Astrocyte of the spinal cord (primary cell): ENCODE measurements at regions not wholly inside any gene's neighbourhood (a gene's known extent, or its start where the extent isn't known, plus 50 kb on each side); places are given as distances from the start of the nearest gene placed in this dataset.

ENCODE experiments used
- DNase-seq: peaks from one replicate; pipeline ENCODE4 v3.0.0; 2011; ENCODE audit warnings: low read depth, low spot score
- H3K4me3 ChIP-seq: 2 replicates; pipeline ENCODE4 v1.5.1; 2011; ENCODE audit warnings: low read depth, mild to moderate bottlenecking, low read length, moderate library complexity
- in situ Hi-C: cut with HindIII; loops from 2 replicates; pipeline ENCODE4 v1.10.0; 2017; ENCODE audit warnings: low sequenced_read_pairs
- TF ChIP-seq, protein P1 (sequence below): IDR thresholded peaks from 2 replicates; pipeline ENCODE4 v1.5.1; 2012; ENCODE audit warnings: low read depth, mild to moderate bottlenecking, low read length, inconsistent platforms

DNA sequence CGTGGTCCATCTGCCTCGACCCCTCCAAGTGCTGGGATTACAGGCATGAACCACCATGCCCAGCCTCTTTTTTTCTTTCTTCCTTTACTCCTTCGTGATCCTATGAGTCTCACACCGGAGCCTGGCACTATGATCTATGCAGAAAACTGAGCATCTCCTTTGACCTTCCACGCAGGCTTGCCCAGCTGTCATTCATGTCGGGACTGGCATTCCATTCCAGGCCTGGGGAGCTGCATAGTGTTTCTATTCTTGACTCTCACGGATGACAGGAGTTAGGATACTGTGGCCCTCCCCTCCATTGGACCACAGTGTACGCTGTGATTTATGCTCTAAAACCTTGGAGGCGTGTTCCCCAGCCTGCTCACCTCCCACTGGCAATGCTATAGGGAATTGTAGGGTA, 611.8 kb downstream of the BRD1 start:
- H3K4me3 ChIP-seq, result no peak overlapping the region
- DNase-seq, result no peak
- TF ChIP-seq, protein P1, sequence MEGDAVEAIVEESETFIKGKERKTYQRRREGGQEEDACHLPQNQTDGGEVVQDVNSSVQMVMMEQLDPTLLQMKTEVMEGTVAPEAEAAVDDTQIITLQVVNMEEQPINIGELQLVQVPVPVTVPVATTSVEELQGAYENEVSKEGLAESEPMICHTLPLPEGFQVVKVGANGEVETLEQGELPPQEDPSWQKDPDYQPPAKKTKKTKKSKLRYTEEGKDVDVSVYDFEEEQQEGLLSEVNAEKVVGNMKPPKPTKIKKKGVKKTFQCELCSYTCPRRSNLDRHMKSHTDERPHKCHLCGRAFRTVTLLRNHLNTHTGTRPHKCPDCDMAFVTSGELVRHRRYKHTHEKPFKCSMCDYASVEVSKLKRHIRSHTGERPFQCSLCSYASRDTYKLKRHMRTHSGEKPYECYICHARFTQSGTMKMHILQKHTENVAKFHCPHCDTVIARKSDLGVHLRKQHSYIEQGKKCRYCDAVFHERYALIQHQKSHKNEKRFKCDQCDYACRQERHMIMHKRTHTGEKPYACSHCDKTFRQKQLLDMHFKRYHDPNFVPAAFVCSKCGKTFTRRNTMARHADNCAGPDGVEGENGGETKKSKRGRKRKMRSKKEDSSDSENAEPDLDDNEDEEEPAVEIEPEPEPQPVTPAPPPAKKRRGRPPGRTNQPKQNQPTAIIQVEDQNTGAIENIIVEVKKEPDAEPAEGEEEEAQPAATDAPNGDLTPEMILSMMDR, result no peak
- in situ Hi-C loops, result no loop called here

DNA sequence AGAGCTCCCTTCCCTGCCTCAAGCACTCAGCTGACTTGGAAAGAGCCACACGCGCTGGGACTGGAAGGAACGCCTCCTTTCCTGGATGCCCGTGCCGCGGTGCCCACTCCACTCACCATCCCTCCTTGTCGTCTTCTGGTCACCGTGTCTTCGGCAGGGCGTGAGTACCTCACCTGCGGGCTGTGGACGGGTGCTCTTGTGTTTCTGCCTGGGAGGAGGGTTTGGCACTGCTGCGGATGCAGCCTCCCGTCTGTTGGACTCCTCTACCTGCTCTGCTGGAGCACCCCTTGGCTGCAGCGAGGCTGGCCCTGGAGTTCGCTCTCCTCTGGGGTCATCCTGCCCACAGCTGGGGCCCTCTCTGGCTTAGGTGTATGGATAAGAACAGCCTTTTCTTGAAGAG, 612.7 kb downstream of the BRD1 start:
- DNase-seq, result no peak
- no peak overlapping the region for H3K4me3 ChIP-seq
- in situ Hi-C loops, result no loop called here
- TF ChIP-seq, protein P1, result no peak

DNA sequence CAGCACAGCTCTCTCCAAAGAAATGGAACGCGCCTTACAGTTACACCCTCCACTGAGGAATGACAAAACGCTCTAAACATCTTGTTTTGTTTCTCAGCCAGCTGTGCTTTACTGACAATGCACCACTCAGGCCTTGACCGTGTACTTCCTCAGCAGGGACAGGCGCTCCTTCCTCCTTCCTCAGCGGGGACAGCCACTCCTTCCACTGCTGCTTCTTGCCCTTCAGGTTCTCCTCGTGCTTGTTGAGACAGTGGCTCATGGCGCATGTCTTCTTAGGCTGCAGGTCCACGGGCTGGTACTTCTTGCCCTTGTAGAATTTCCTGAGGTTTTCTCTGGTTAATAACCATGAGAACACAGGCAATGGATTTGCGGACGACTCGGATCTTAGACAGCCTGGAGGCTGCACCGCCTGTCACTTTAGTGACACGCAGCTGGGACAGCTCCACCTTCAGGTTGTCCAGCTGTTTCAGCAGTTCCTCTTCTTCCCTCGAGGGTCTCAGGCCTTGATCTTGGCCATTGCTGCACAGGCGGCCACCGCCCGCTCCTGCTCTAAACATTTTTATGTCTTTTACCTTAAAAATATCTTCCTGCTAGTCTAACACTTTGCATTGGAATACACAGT, 613.8 kb downstream of the BRD1 start:
- TF ChIP-seq, protein P1, result no peak
- in situ Hi-C loops, result no loop called here
- H3K4me3 ChIP-seq, result no peak overlapping the region
- DNase-seq, result no peak

DNA sequence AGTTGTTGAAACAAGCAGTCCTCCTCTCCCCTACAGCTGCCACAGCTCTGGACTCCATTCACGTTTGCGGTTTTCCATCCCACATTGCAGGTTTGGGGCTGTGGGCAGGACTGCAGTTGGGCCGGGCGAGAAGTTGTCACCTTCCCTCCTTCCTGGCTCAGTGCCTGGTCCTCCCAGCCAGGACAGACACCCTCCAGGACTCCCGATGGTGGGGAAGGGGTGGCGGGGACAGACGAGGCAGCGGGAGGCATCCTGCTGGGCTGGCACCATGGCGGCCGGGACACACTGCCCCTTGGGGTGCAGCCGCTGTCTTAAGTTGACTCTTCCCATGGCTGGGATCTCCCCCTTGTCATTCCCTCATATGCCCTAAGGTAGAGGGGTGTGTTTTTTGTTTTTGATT, 615.2 kb downstream of the BRD1 start:
- TF ChIP-seq, protein P1, result no peak
- DNase-seq, result no peak
- in situ Hi-C loops, result no loop called here
- H3K4me3 ChIP-seq, result no peak overlapping the region

DNA sequence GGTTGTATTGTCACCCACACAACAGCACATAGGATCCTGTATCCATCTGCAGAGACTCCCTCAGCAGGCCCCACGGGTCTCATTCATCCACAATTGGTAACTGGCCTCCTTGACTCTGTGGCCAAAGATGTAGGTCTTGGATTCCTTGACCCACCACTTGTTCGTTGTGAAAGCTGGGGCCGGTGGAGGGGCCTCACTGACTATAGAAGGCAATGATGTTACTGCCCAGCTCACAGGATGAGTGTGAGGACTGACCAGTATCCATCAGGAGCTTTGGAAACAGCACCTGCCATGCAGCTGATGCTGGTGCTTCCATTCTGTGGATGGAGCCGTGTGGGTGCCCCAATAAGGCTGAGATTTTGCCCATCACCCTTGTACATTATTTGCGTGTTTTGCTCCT, 615.7 kb downstream of the BRD1 start:
- TF ChIP-seq, protein P1, result no peak
- in situ Hi-C loops, result no loop called here
- no peak overlapping the region for H3K4me3 ChIP-seq
- no peak for DNase-seq

DNA sequence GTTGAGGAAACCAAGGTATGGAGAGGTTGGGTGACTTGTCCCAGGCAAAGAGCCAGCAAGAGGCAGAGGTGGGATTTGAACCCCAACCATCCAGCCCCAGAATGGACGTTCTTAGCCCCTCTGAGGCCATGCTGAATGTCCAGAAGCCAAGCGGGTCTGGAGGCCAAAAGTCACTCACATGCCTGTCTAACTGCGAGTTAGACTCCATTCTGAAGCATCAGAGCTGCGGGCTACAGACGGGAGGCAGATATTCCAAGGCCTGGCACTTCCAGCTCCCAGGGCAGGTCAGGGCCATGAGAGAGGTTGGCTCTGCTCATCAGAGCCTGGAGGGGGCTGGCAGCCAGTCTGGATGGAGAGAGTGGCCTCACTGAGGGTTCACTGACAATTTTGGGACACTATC, 616.5 kb downstream of the BRD1 start:
- in situ Hi-C loops, result no loop called here
- no peak for DNase-seq
- TF ChIP-seq, protein P1, result no peak
- H3K4me3 ChIP-seq, result no peak overlapping the region

DNA sequence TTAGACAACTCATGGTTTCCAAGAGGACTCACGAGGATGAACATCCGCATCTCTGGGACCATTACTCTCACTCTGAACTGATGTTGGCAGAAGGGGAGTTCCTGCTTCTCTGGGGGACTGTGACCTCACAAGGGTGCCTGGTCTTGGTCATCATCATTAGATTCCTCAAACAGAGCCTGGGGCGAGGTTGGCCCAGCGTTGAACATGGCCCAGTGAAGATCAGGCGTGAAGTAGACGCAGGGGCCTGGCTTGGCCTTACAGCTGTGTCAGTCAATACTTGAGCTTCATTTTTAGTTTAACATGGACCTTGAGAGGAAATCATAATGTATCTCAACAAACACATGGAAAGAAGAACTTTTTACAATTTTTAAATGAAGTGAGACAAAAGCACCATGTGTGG, 617.1 kb downstream of the BRD1 start:
- in situ Hi-C loops, result no loop called here
- no peak for DNase-seq
- H3K4me3 ChIP-seq, result no peak overlapping the region
- TF ChIP-seq, protein P1, result no peak
